Duodenal mucosa (tissue), 2 donors: ENCODE measurements at regions not wholly inside any gene's neighbourhood (a gene's known extent, or its start where the extent isn't known, plus 50 kb on each side); places are given as distances from the start of the nearest gene placed in this dataset.
A peak's percentile ranks its signal among the peaks of the same experiment; 100 is the strongest.

Experiments
- H3K27ac ChIP-seq: one replicate; pipeline ENCODE4 v1.7.0; 2013; ENCODE audit warnings: low read depth, low read length
- H3K27me3 ChIP-seq, 2 donors: one replicate each; pipeline ENCODE4 v1.7.0; 2013; ENCODE audit warnings: low read length in 2 of 2, control low read depth in 1 of 2; ENCODE audit not compliant: insufficient read depth in 2 of 2, control insufficient read depth in 1 of 2
- H3K36me3 ChIP-seq, 2 donors: one replicate each; pipeline ENCODE4 v1.7.0; 2013; ENCODE audit warnings: low read length in 2 of 2, control low read depth in 1 of 2; ENCODE audit not compliant: insufficient read depth in 2 of 2, control insufficient read depth in 1 of 2
- H3K4me1 ChIP-seq, 2 donors: one replicate each; pipeline ENCODE4 v1.7.0; 2013; ENCODE audit warnings: low read length in 2 of 2, control low read depth in 1 of 2; ENCODE audit not compliant: insufficient read depth in 2 of 2, control insufficient read depth in 1 of 2
- H3K4me3 ChIP-seq, 2 donors: one replicate each; pipeline ENCODE4 v1.7.0; 2013; ENCODE audit warnings: low read length in 2 of 2, low read depth in 1 of 2
- H3K9ac ChIP-seq, 2 donors: one replicate each; pipeline ENCODE4 v1.7.0; 2013; ENCODE audit warnings: low read length in 2 of 2, low read depth in 1 of 2
- H3K9me3 ChIP-seq, 2 donors: one replicate each; pipeline ENCODE4 v1.7.0; 2013; ENCODE audit warnings: low read length in 2 of 2, control low read depth in 1 of 2; ENCODE audit not compliant: control insufficient read depth in 1 of 2

DNA sequence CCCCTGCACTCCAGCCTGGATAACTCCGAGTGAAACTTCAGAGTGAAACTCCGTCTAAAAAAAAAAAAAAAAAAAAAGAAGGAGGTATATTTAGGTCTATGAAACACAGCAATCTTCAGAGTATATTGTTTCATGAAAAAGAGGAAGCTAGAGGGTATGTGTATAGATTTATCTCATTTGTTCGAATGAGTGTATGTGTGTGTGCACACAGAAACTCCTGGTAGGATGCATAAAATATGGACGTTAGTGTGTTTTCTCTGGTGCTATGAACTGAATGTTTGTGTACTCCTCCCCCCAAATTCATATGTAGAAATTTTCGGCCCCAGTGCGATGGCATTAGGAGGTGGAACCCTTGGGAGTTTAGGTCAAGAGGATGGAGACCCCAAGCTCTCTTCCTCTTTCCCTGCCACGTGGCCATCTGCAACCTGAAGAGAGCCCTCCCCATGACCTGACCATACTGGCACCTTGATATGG lies 98.6 kb upstream of the KLF13 start:
- Histone ChIP-seq H3K9ac (no peak overlapping the region), H3K36me3 (no peaks in the 10 kb centered on the region), H3K9me3 (no peaks in the 10 kb centered on the region), H3K4me3 (peak overlapping the region in 1 of 2 donors; percentile 25), H3K27me3 (no peaks in the 10 kb centered on the region), H3K4me1 (peaks cover 14 to 25% of the 10 kb centered on the region in 2 donors), H3K27ac (no peak overlapping the region)

DNA sequence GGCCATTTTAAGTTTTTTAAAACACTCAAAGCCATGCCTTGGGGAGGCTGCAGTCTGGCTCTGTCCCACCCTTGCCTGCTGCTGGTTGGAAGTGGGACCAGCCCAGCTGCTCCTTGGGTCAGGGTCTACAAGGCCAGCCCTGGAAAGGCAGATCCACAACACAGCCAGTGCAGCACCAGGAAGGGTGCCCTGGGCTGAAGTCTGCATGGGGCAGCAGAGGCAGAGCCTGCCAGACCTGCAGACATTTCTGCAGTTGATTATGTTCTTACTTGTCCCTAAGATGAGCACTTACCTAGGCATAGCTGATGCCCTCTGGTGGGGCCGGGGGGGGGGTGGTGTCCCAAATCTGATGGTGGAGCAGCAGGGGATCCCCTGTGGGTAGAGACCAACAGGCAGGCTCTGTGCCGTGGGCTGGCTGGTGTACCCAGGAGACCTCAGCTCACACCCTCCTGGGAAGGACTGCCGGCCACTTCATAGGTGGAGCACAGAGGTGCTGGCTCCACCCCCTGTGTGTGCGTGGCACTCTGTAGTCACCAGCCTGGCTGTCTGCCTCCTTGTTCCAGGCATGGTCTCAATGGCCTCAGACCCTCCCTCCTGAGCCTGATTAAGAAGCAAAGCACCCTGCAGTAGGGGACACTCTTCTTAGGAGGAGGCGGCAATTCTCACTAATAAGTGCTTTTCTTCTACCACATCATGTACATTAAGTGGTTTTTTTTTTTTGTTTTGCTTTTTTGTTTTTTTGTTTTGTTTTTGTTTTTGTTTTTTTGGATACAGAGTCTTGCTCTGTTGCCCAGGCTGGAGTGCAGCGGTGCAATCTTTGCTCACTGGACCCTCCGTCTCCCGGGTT lies 97.4 kb upstream of the KLF13 start:
- Histone ChIP-seq H3K4me1 (peaks cover 8 to 15% of the 10 kb centered on the region in 2 donors), H3K27ac (no peak overlapping the region), H3K27me3 (no peaks in the 10 kb centered on the region), H3K9me3 (no peaks in the 10 kb centered on the region), H3K36me3 (no peaks in the 10 kb centered on the region), H3K9ac (peak overlapping the region; percentile 39 to 43), H3K4me3 (peak overlapping the region; percentile 53 to 55)

DNA sequence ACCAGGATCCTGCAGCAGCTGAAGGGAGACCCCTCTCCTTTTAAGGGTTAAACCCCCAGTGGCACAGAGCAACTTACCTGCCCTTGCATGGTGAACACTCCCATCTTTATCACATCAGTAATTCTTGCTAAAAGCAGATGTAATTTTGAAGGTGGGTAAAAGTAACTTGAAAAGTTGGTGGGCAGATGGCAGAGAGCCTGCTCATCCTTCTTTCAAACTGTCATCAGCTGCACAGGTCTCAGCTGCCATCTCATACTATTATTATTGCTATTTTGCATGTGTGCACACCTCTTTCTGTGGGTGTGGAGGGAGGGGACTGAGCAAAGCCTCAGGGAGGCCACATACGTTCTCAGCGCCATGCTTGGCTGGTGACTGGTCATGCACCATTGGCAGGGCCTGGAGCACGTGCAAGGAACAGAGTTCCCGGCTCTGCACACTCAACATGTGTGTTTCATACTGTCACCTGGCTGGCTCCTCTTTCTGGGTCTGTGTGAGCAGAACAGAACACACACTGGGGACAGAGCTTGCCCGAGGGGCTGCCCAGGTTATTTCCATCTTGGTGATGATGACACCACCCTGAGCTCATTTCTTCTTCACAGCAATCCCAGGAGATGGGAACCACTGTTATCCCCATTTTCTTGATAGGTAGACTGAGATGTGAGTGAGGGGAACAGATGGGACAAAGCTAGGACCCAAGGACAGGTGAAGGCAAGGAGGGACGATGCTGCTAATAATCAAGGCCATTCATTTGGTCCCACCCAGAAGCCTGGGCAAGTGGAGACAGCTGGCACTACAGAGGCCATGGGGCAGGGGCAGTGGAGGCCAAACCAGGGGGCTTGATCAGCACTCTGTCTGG lies 95.8 kb upstream of the KLF13 start:
- no peak overlapping the region for H3K27ac ChIP-seq
- no peaks in the 10 kb centered on the region for H3K9me3 ChIP-seq
- H3K27me3 ChIP-seq = no peaks in the 10 kb centered on the region
- H3K9ac ChIP-seq = no peak overlapping the region
- H3K4me1 ChIP-seq = peaks cover 11 to 13% of the 10 kb centered on the region in 2 donors
- no peak overlapping the region for H3K4me3 ChIP-seq
- H3K36me3 ChIP-seq = no peaks in the 10 kb centered on the region

DNA sequence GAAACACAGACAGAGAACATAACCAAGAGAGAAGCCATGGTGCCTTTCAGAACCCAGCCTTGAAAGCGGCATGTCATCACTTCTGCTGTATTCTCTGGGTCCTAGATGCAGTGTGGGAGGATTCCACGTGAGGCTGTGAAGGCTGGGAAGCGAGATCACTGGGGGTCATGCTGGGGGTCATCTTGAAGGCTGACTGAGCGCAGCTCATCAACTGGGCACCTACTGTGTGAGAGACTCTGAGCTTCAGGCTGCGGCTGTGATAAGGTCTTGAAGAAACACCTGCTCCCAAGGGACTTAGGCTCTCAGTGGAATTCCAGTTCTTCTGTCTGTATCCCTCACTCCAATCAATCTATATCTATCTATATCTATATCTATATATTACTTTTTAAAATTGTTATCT lies 91.8 kb upstream of the KLF13 start:
- Histone ChIP-seq H3K27me3 (no peaks in the 10 kb centered on the region), H3K36me3 (no peaks in the 10 kb centered on the region), H3K27ac (no peak overlapping the region), H3K4me1 (peaks cover 11 to 17% of the 10 kb centered on the region in 2 donors), H3K9ac (no peak overlapping the region), H3K4me3 (no peak overlapping the region), H3K9me3 (no peaks in the 10 kb centered on the region)

DNA sequence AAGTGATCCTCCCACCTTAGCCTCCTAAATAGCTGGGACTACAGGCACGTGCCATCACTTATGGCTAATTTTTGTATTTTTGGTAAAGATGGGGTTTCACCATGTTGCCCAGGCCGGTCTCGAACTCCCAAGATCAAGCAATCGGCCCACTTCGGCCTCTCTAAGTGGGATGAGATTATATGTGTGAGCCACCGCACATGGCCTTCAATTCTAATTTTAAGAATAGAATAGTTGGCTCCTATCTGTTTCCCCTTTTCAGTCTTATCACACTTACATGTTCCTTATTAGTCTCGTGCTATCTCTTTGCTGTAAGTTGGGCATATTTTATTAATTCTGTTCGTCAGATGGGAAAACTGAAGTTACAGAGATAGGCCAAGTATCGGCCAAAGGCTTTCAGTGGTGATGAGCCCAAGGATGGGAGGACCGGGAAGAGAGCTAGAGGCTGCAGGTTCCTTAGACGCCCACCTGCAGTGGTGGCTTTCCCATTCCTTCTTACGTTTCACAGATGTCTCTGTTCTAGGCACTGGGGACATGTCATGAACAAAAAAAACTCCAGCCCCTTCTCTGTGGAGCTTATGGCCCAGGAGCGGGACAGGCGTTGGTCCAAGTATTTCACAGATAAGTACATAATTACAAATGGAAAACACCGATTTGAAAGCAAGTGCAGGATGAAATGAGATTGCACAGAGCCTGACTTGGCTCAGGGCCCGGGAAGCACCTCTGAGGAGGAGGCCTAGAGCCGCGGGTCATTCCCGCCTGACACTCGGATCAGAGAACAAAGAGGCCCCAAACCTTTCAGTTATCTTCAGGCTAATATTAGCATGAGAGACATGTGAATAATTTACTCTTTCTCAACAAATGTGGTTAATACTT lies 91.1 kb upstream of the KLF13 start:
- peaks cover 11 to 17% of the 10 kb centered on the region in 2 donors for H3K4me1 ChIP-seq
- no peaks in the 10 kb centered on the region for H3K9me3 ChIP-seq
- no peak overlapping the region for H3K9ac ChIP-seq
- no peaks in the 10 kb centered on the region for H3K36me3 ChIP-seq
- no peak overlapping the region for H3K4me3 ChIP-seq
- H3K27ac ChIP-seq = peak overlapping the region; percentile 0
- H3K27me3 ChIP-seq = no peaks in the 10 kb centered on the region

DNA sequence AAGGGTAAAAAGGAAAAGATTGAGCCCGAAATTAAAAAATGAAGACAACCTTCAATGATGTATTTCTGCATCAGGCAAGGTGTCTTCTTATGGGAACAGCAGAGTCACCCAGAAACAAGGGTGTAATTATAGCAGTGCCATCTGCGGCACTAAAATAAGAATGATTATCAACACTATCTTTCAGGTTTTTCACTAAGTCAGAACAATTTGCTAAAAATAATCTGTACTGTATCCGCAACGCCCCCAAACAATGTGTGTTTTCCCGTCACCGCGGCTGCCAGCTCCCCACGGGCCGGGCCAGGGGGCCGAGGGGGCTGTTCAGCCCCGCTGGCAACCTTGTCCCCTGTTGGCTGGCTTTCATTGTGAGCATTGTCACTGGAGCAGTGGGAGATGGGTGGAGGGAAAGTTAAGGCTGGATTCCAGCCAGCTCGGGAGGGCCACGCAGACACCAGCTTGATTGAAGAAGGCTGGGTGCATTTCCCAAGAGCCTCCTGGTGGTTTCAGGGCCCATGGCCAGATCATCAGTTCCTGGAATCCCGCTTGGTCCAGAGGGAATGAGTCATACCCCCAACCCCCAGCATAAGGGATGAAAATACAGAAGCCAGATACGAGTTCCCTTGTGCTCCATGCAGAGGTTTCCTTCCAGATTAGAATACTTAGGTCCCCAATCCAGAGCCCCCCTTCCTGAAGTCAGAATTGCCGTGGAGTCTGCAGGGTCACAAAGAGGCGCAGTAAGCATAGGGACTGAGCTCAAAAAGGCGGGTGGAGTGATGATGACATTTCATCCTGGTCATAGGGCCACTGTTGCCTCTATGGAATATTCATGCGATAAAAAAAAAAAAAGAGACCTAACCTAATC lies 90.2 kb upstream of the KLF13 start:
- Histone ChIP-seq H3K27me3 (no peaks in the 10 kb centered on the region), H3K36me3 (no peaks in the 10 kb centered on the region), H3K9me3 (no peaks in the 10 kb centered on the region), H3K27ac (no peak overlapping the region), H3K4me3 (no peak overlapping the region), H3K9ac (no peak overlapping the region), H3K4me1 (peaks cover 11 to 17% of the 10 kb centered on the region in 2 donors)

DNA sequence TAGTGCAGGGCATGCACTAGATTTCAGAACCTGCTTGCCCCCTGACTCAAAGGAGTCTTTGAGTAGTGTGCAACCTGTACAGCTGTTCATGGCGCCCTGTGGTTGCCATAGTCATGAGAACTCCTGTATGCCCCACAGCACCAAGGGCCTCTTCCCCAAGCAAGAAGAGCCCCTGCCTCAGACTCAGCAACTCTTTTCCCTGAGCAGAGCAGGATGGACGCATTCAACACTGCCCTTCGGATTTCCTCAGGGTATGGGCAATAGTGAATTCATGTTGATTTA lies 89.7 kb upstream of the KLF13 start:
- H3K27ac ChIP-seq = no peak overlapping the region
- H3K27me3 ChIP-seq = no peaks in the 10 kb centered on the region
- peaks cover 11 to 17% of the 10 kb centered on the region in 2 donors for H3K4me1 ChIP-seq
- no peak overlapping the region for H3K4me3 ChIP-seq
- no peaks in the 10 kb centered on the region for H3K9me3 ChIP-seq
- H3K9ac ChIP-seq = no peak overlapping the region
- H3K36me3 ChIP-seq = no peaks in the 10 kb centered on the region

DNA sequence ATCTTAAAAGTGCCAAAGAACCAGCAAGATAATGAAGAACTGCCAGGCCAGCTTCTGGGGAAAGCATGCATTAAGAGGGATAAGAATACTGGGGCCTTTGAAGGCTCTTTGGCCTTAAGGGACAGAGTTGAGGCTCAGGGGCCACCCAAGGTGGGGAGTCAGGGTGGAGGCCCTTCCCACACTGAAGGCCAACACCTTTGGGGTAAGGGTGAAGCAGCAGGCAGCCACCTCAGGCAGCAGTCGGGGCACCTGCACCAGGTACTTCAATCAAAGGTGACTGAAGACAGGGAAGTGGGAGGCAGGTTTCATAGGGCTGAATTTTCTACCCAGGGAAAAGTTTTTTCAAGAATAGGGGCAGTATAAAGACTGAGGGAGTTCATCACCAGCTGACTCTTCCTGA lies 87.7 kb upstream of the KLF13 start:
- Histone ChIP-seq H3K27me3 (no peaks in the 10 kb centered on the region), H3K9ac (no peak overlapping the region), H3K36me3 (no peaks in the 10 kb centered on the region), H3K4me1 (peaks cover 11 to 20% of the 10 kb centered on the region in 2 donors), H3K4me3 (no peak overlapping the region), H3K9me3 (no peaks in the 10 kb centered on the region), H3K27ac (no peak overlapping the region)

DNA sequence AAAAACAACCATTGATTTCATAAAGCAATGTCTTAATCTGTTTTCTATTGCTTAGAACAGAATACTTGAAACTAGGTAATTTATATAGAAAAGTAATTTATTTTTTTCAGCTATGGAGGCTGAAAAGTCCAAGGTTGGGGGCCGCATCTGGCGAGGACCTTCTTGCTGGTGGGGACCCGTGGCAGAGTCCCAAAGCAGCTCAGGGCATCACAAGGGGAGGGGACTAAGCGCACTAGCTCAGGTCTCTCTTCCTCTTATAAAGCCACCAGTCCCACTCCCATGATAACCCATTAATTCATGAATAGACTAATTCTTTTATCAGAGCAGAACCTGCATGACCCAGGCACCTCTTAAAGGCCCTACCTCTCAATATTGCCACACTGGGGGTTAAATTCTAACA lies 87.2 kb upstream of the KLF13 start:
- Histone ChIP-seq H3K4me3 (no peak overlapping the region), H3K36me3 (no peaks in the 10 kb centered on the region), H3K9ac (no peak overlapping the region), H3K4me1 (peaks cover 11 to 20% of the 10 kb centered on the region in 2 donors), H3K27ac (no peak overlapping the region), H3K27me3 (no peaks in the 10 kb centered on the region), H3K9me3 (no peaks in the 10 kb centered on the region)
